Hematopoietic multipotent progenitor cell treated with erythropoietin and hydrocortisone succinate and interleukin-3 and kit ligand, for 15 days (in vitro differentiated cells): ENCODE measurements at regions not wholly inside any gene's neighbourhood (a gene's known extent, or its start where the extent isn't known, plus 50 kb on each side); places are given as distances from the start of the nearest gene placed in this dataset.

Experiments used
- DNase-seq: peaks from one replicate; pipeline ENCODE4 v3.0.0-alpha.2; 2015; ENCODE audit warnings: low spot score

DNA sequence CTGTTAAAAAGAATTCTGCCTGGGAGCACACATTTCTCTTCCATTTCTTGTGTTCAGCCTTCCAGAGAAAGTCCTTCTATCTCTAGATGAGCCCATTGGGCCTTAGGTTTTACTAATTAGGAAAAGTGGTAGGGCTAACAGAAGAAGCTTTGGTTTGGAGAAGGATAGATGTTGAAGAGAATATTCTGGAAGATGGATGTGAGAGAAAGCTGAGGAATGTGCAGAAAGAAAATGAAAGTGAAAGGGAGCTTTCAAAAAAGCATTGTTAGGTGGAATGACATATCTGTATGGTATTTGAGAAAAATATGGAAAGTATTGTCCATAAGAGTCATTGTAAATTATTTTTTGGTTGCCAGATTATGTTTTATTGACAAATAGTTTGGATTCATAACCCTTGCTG is 474.8 kb upstream of the SLIT2 start:
- no peak for DNase-seq

DNA sequence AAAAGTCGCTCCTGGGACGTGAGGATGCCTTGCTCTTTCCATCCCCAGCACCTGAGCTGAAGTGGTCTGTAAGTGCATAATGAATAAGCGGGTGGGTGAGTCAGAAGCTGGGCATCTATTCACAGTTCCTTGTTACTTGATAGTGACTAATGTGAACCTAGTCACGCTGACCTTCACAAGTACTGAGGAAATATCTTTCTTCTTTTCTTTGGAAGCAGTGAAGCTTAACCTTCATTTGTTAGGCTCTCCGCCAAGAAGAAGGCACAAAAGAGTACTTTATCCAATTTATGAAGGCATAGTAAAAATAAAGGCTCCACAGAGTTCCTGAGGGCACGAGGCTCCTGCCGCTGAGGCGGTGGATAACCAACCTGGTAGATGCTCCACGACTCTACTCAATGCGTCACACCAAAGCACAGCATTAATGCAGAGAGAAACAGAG is 475.7 kb upstream of the SLIT2 start:
- DNase-seq: no peak

DNA sequence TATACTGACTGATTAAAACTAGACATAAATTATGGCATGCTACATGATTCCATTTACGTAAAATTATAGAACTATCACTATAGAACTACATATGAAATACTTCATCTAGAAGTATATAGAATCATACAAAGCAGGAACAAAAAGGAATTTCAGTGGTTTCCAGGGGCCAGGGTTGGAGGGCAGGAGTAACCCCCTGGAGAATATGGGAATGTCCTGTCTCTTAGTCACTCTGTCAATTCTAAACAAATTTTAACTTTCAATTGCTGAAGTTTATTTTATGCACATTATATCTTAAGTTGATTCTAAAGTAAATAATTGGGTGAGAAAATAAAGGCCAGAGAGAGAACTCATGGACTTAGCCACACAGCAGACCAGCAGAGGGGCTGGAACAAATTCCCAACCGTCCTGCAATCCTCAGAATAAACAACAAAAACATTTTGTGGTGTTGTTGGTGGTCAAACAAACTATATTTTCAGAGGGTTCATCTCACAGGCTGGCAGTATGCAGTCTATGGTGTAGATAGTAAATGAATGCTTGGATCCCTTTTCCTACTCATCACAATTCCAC is 476.9 kb upstream of the SLIT2 start:
- no peak for DNase-seq

DNA sequence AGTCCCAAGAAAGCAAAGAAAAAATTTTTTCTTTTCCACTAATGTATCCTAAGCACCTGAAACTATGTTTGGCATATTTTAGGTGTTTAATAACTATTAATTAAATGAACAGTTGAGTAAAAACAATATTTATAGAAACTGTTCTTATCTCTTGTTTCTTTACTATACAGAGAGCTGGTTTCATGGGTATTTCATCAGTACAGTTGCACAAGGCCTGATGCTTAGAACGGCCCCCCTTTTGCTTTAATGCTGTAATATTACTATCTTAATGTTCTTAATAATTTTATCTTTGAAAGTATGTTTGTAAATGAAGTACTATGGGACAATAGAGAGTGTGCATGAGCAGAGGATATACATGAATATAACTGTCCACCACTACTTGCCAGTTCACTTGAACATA is 479.1 kb upstream of the SLIT2 start:
- DNase-seq: no peak

DNA sequence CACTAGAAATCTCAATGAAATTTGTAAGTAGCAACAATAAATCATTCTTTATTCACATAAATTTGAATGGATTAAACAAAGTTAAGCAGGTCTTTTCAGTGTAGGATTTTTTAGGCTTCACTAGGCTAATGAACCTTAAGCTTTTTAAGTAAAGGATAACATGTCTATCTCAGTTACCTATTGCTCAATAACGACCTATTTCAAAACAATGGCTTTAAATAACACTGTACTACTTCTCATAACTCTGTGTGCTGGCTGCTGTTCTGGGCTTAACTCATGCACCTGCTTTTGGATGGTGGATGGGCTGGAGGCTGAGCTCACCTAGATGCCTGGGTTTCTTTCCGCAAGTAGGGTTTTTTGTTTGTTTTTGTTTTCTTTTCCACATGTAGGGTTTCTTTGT is 495.0 kb upstream of the SLIT2 start:
- DNase-seq: no peak

DNA sequence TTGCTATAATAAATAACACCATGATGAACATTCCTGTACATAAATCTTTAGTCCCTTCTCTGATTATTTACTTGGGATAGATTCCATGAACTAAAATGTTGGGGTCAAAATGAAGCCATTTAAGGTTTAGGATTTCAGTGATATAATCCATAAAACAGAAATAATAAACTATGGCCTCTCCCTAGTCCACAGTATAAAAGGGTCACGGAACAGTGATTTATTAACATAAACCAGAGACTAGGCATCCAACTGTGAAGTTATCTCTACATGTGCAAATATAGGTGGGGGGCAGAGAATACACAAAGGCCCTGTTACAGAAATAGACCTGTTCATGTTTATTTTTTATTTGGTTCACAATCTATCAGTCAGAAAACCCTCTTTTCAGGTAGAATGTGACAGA is 499.1 kb upstream of the SLIT2 start:
- no peak for DNase-seq

DNA sequence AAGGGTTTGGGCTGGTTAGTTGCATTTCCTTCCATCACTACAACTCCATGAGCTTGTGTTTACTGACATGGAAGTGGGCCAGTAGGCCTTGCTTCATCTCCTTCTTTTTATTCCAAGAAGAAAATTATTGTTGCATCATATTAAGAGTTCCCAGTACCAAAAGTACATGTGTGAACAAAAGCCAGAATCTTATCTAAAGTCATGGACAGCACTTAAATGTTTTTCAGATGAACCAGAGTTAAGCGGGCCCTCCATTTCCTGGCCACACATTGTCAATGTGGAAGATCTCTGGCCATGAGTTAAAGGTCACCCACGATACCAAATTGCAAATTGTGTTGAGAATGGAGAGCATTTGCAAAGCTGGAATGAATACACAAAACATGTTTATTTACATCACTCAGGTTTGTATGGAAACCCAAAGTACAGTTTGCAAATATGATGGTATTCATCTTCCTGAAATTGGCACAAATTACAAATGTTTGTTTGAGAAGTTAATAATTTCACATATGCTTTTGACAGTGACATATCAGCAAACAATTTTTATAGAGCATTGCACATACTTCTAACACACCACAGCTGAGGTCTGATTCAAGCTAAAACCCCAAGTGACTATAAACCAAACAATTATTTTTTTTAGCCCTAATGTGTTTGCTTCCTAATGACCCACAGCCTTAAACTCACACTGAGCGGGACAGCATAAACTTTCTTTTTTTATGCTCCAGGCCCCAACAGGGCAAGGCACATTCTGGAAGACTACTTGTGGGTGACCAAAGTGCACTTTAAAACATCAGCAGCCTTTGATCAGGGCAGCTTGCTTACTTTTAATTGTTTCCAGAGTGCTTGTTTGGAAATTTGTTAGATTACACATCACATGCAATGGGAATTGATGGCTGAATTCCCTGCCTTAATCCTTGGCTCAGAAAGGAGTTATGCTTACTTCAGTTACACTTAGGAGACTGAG is 502.9 kb upstream of the SLIT2 start:
- no peak for DNase-seq

DNA sequence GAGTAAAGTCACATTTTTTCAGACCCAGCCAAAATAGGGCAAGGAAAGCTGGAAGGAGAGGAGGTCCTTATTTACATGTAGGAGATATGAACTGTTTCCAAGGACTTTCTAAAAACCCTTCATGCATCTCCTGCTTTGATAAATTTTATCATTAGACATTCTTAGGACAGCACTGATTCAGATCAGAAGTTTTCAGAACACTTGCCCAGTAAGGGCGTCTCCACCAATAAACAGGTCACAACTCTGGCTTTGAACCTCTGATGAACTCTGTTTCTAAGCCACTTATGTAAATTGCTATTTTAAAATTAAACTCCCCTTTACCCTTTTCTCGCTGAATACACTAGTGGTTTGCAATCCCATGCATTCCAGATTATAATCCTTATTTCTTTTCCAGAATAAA is 505.3 kb upstream of the SLIT2 start:
- no peak for DNase-seq

DNA sequence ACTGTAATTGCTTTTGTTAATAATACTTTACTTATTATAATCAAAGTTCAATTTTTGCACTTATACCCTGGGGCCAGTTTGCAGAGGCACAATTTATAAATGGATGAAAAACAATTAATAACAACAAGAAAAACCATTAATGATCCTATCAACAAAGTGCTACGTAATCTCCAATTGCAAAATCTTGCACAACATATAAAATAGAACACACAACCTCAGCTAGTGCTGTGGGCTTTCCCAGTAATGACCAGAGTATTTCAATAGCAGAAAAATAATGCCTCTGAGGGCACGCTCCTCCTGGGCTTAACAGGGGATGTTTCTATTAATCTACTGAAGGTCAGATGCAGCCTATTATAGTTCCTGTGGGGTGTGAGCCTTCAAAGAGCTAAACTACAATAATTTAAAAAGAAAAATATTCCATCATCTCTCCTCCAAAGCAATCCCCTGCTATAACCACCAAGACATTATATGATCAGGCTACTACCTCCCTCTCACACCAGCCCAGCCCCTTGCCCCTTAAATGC is 508.5 kb upstream of the SLIT2 start:
- no peak for DNase-seq

DNA sequence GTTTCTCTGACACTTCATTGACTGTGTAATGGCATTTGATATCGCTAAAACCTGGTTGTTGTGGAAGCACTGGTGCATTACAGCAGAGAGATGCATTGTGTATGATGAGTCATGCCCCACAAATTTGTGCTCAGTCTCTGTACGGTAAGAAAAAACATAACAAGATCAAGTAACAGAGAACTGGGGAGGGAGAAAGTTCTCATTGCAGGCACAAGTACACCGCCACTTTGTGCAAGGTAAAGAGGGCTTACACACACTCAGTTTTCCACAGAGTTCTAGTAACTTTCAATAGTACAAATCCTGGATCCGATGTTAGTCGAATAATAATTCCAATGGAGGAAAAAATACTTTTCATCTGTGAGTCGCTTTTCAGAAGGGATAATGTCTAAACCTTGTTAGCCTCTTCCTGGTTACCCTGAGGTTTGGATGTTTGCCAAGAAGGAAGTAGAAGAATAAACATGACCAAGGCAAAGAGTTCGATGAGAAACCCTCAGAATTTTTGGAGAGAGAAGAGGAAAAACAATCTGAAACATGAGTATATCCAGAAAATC is 512.5 kb upstream of the SLIT2 start:
- DNase-seq: no peak

DNA sequence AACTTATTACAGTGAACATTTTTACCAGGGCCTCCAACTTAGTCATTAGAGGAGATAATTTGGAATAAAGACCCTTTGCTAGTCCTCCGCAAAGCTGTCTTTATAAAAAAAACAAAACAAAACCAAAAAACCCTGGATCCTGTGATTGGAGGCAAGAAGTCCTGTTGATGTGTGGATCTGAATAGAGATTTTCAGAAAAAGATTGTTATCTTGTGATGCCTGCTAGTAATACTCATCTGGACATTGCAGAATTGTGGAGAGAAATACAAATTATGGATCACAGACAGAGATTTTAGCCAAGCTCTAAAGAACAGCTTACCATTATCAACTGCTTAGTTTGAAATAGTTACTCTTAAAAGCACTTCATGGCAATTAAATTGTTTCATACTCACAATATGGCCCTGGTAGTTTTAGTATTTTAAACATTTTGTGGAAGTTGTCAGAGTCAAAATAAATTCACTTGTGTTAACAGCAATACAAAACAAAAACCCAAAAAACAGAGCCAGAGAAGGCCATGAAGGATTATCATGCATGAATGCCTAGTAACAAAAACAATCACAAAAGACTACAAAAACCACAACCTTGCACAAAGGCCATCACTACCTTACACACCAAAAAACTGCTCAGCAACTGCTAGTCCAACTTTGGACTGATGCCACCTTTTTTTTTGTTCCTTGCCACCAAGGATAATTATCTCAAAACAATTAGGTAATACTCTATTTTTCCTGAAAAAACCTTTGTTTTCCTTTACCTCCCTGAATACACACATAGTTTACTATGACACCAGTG is 514.5 kb upstream of the SLIT2 start:
- DNase-seq: no peak

DNA sequence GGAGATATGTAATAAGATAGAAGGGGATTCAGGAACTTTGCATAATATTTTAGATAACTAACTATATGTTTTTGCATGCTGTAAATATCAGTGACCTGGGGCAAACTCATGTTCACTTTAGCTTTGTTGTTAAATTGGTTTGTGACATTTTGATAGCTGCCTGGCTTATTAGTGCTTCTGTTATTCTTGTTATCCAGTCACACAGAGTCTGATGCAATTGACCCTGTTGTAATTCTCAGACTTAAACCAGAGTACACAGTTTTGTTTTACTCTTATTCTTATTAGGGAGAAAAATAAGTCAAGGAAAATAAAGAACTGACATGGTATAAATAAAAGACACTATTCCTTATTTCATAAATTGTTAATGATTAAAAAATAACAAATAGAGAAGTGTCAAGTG is 516.7 kb upstream of the SLIT2 start:
- DNase-seq: no peak

DNA sequence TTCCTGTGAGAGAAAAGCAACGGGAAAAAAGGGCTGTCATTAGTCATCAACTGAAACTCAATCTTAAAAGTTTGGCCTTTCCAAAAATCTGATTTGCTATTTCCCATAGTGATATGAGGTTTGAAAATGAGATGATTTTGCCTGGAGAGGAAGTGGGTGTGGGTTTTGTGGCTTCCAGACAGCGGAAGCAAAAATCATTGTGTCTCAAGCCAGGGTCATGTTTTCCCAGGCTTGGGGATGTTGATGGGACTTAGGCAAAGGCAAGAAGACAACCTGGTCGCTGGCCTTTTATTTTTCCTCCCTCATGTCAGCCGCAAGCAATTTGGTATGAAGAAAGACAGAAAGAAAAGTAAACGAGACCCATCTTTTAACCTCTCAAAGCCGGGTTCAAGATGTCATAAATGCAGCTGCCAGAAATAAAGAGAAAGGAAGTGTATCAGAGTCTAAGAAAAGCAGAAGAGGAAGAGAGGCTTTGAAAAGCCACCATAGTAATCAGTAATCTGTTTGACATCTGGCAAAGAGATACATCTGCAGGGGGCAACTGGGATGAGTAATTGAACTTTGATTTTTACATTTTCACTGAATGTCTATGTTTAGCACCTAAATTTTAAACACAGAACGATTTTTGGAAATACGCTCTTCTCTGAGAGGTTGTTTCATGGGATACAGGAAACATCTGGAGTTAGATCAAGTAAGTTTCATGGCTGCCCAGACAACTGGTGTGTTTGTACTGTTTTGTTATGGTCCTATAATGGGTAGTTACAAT is 521.6 kb upstream of the SLIT2 start:
- DNase-seq: no peak

DNA sequence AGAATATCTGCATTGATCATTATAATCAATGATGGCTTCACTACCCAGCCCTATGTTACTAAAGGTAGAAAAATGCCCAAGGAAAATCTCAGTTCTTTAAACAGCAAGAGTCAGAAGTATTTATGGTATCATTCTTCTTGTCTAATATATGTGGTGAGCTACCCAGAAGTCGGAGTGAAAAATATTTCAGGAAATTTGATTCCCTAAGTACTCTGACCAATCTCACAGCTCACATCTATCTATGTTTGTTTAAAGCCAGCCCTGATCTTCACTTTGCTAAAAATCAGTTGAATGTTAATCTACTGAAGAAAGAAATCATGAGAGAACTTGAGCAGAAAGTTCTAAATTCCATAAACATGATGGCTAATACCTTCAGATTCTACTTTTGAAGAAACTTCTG is 522.9 kb upstream of the SLIT2 start:
- DNase-seq: no peak

DNA sequence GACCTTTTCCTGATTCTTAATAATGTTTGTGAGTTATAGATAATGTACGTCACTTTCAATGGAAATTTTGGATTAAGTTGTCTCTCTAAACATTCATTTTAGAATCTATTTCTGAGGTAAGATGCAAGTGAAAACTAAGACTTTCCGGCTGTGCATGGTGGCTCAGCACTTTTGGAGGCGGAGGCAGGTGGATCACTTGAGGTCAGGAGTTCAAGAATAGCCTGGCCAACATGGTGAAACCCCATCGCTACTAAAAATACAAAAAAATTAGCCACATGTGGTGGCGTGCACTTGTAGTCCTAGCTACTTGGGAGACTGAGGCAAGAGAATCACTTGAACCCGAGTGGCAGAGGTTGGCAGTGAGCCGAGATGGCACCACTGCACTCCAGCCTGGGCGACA is 524.6 kb upstream of the SLIT2 start:
- DNase-seq: no peak

DNA sequence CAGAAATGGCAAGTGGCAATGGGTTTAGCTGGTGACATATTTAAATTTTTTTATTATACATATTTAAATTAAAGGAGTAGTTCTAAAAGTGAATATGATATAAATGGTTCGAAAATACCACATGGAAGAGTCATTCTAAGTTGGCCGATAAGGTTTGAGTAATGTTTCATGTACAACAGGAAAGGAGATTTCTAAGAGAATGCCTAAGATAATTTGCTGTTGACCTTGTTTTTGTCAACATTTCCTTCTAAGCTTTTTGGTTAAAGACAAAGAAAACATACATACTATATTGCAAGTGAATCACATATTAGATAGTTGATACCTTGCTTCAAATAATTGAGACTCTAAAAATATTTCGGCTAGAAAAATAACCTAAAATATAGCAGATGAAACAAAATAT is 526.6 kb upstream of the SLIT2 start:
- DNase-seq: no peak

DNA sequence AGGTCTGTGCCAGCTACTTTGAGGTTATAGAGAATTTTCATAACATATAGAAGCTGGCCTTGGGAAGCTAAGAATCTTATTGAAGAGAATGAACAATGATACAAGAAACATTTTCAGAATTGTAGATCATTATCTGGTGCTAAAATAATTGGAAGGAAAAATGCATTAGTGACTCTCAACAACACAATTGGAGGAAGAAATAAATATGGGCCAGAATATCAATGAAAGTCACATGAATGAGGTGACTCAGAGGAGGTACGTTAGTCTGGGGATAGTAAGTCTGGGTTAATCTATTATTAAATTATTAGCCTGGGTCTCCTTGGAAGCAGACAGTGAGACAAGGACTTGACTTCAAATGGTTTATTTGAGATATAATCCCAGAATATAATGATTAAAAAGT is 529.3 kb upstream of the SLIT2 start:
- no peak for DNase-seq

DNA sequence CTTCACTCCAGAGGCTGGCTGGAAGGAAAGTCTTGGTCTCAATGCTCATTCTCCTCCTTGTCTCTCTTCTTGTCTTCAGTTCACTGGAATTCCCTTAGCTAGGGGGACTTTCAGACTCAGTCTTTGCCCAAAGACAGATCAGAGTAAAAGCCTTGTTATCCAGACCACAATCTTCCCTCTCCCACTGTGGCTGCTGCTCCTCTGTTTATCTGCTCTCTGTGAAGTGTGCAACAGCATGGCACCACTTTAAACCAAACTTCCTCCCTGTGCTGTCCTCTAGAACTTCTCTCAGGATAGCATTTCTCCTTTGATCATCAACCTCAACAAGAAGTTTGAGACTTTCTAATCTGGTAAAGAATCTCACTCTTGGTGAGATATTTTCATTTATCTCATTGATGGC is 530.1 kb upstream of the SLIT2 start:
- no peak for DNase-seq

DNA sequence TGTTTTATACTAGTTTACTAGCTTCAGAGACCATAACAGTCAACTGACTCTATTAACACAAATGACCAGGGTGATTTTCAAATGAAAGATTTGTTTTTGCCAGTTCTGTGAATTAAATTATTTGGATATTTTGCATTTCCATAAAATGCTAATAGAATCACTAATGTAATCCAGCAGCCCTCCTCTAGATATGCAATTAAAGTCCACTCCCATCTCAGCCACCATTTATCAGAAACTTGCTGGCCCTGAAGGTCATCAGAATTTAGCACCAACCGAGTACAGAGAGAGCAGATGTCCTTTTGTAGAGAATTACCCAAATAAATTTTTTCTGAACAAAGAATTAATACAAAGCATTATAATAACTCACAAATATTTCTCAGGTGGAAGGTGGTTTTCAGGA is 531.1 kb upstream of the SLIT2 start:
- DNase-seq: no peak

DNA sequence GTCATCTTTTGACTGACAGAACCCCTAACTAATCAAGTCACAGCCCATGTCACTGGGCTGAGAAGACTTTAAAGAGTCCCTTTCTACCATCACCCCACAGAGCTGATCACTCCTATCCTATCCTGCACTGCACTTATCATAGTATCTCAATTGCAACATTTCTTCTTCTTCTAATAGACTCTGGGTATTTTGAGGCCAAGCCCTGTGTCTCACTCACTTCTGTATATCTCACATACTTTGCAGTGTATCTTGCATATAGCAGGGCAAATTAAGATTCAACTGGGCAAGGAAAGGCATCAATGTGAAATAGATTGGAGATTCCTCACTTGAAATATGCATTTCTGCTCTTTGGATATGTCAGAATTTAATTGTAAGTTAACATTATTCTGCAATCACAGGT is 531.5 kb upstream of the SLIT2 start:
- no peak for DNase-seq

DNA sequence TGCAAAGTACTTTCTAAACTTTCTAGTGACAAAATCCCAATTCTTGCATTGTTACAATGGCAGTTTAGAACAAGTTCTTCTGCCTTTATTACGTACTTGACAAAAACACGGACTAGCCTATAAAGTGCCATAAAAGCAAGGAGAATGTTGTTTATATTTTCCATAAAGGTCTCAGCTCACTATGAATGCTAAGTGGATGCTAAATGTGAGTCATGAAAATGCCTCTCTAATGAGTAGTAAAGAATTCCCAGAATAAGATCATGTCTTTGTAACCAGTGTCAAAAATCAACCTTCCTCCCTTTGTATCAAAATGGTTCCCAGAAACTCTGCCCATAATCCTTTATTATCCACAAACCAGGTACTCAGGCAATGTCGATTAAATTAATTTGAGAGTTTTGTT is 539.8 kb upstream of the SLIT2 start:
- DNase-seq: no peak

DNA sequence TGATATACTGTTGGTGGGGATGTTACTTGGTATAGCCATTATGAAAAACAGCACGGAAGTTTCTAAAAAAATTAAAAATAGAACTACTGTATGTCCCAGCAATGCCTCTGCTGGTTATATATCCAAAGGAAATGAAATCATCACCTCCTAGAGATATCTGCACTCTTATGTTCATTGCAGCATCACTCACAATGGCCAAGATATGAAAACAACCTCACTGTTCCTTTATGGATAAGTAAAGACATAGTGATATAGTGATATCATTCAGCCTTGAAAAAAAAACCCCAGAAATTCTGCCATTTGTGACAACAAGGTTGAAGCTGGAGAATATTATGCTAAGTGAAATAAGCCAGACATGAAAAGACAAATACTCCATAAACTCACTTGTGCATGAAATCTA is 543.8 kb upstream of the SLIT2 start:
- no peak for DNase-seq
